ENCODE measurements at regions not wholly inside any gene's neighbourhood (a gene's known extent, or its start where the extent isn't known, plus 50 kb on each side); places are given as distances from the start of the nearest gene placed in this dataset.

GRCh38 chr2:118272391-118272790, 184.1 kb downstream of the INSIG2 start:
- DNase-seq: no peak

- DNase-seq: no peak
These were observed 181.3 kb downstream of the INSIG2 start for GRCh38 chr2:118269408-118270051.

GRCh38 chr2:118268268-118268667, 180.0 kb downstream of the INSIG2 start:
- no peak for DNase-seq

- DNase-seq: no peak
These were observed 177.7 kb downstream of the INSIG2 start for GRCh38 chr2:118265873-118266455.

- no peak for DNase-seq
These were observed 176.1 kb downstream of the INSIG2 start for GRCh38 chr2:118264232-118264990.

- DNase-seq: no peak
These were observed 169.4 kb downstream of the INSIG2 start for GRCh38 chr2:118257696-118258095.

GRCh38 chr2:118255771-118256372, 167.6 kb downstream of the INSIG2 start:
- DNase-seq: no peak

- DNase-seq: no peak
These were observed 167.0 kb downstream of the INSIG2 start for GRCh38 chr2:118255301-118255700.

- no peak for DNase-seq
These were observed 165.8 kb downstream of the INSIG2 start for GRCh38 chr2:118254116-118254515.

- no peak for DNase-seq
These were observed 163.2 kb downstream of the INSIG2 start for GRCh38 chr2:118251427-118251826.

- no peak for DNase-seq
These were observed 162.2 kb downstream of the INSIG2 start for GRCh38 chr2:118250463-118250862.

- no peak for DNase-seq
These were observed 161.7 kb downstream of the INSIG2 start for GRCh38 chr2:118250001-118250400.

- DNase-seq: no peak
These were observed 161.3 kb downstream of the INSIG2 start for GRCh38 chr2:118249531-118249930.

GRCh38 chr2:118246726-118247125, 158.5 kb downstream of the INSIG2 start:
- DNase-seq: no peak

- DNase-seq: no peak
These were observed 157.8 kb downstream of the INSIG2 start for GRCh38 chr2:118246079-118246478.

GRCh38 chr2:118244686-118245085, 156.4 kb downstream of the INSIG2 start:
- no peak for DNase-seq

- DNase-seq: no peak
These were observed 154.8 kb downstream of the INSIG2 start for GRCh38 chr2:118243031-118243430.

- DNase-seq: no peak
These were observed 153.9 kb downstream of the INSIG2 start for GRCh38 chr2:118242216-118242615.

GRCh38 chr2:118241128-118241527, 152.9 kb downstream of the INSIG2 start:
- DNase-seq: no peak

- no peak for DNase-seq
These were observed 152.0 kb downstream of the INSIG2 start for GRCh38 chr2:118240276-118240675.

GRCh38 chr2:118239284-118239683, 151.0 kb downstream of the INSIG2 start:
- no peak for DNase-seq

- no peak for DNase-seq
These were observed 149.2 kb downstream of the INSIG2 start for GRCh38 chr2:118237451-118237850.

GRCh38 chr2:118232796-118233195, 144.5 kb downstream of the INSIG2 start:
- no peak for DNase-seq

GRCh38 chr2:118232391-118232790, 144.1 kb downstream of the INSIG2 start:
- DNase-seq: no peak
